Epidermal melanocyte (primary cell): ENCODE measurements at regions not wholly inside any gene's neighbourhood (a gene's known extent, or its start where the extent isn't known, plus 50 kb on each side); places are given as distances from the start of the nearest gene placed in this dataset.

Experiments
- DNase-seq: peaks from one replicate; pipeline ENCODE4 v3.0.0; 2011; ENCODE audit warnings: low spot score; ENCODE audit not compliant: insufficient read length

- no peak for DNase-seq
Measured at GRCh38 chr22:22078329-22078728, 95.7 kb upstream of the TOP3B start.

GRCh38 chr22:22076932-22077703, 94.5 kb upstream of the TOP3B start:
- DNase-seq, result no peak

GRCh38 chr22:22076361-22076760, 93.8 kb upstream of the TOP3B start:
- DNase-seq, result no peak

GRCh38 chr22:22075382-22076163, 93.0 kb upstream of the TOP3B start:
- DNase-seq, result no peak

GRCh38 chr22:22074634-22075381, 92.2 kb upstream of the TOP3B start:
- no peak for DNase-seq

GRCh38 chr22:22073769-22074561, 91.4 kb upstream of the TOP3B start:
- DNase-seq, result no peak

- no peak for DNase-seq
Measured at GRCh38 chr22:22072169-22072836, 89.7 kb upstream of the TOP3B start.

- no peak for DNase-seq
Measured at GRCh38 chr22:22071455-22071854, 88.9 kb upstream of the TOP3B start.

- no peak for DNase-seq
Measured at GRCh38 chr22:22070371-22070824, 87.8 kb upstream of the TOP3B start.

GRCh38 chr22:22069450-22070370, 87.1 kb upstream of the TOP3B start:
- DNase-seq, result no peak

GRCh38 chr22:22068657-22069056, 86.1 kb upstream of the TOP3B start:
- DNase-seq, result no peak

GRCh38 chr22:22068025-22068424, 85.4 kb upstream of the TOP3B start:
- DNase-seq, result no peak

GRCh38 chr22:22067192-22067591, 84.6 kb upstream of the TOP3B start:
- no peak for DNase-seq

- no peak for DNase-seq
Measured at GRCh38 chr22:22064580-22064979, 82.0 kb upstream of the TOP3B start.

GRCh38 chr22:22062306-22062793, 79.8 kb upstream of the TOP3B start:
- no peak for DNase-seq

GRCh38 chr22:22061085-22062077, 78.8 kb upstream of the TOP3B start:
- DNase-seq, result no peak

GRCh38 chr22:22060200-22061084, 77.9 kb upstream of the TOP3B start:
- DNase-seq, result no peak
